Skeletal muscle tissue (tissue), 3 donors: ENCODE measurements at regions not wholly inside any gene's neighbourhood (a gene's known extent, or its start where the extent isn't known, plus 50 kb on each side); places are given as distances from the start of the nearest gene placed in this dataset.

Experiments used
- H3K27ac ChIP-seq: one replicate; pipeline ENCODE4 v1.7.0; 2013; ENCODE audit warnings: mild to moderate bottlenecking, low read depth, low read length, inconsistent platforms
- H3K27me3 ChIP-seq, 3 donors: one replicate each; pipeline ENCODE4 v1.7.0; 2013; ENCODE audit warnings: low read length in 3 of 3; ENCODE audit not compliant: control insufficient read depth in 3 of 3, insufficient read depth in 3 of 3
- H3K36me3 ChIP-seq, 3 donors: one replicate each; pipeline ENCODE4 v1.7.0; 2013; ENCODE audit warnings: low read length in 3 of 3; ENCODE audit not compliant: control insufficient read depth in 3 of 3, insufficient read depth in 3 of 3
- H3K4me1 ChIP-seq, 3 donors: one replicate each; pipeline ENCODE4 v1.7.0; 2013; ENCODE audit warnings: low read length in 3 of 3, mild to moderate bottlenecking in 3 of 3; ENCODE audit not compliant: control insufficient read depth in 3 of 3, insufficient read depth in 3 of 3
- H3K4me3 ChIP-seq, 3 donors: one replicate each; pipeline ENCODE4 v1.7.0; 2013; ENCODE audit warnings: low read length in 3 of 3
- H3K9ac ChIP-seq, 3 donors: one replicate each; pipeline ENCODE4 v1.7.0; 2013; ENCODE audit warnings: low read length in 3 of 3, mild to moderate bottlenecking in 3 of 3, moderate library complexity in 2 of 3, low read depth in 1 of 3
- H3K9me3 ChIP-seq, 3 donors: one replicate each; pipeline ENCODE4 v1.7.0; 2013; ENCODE audit warnings: low read length in 3 of 3; ENCODE audit not compliant: control insufficient read depth in 3 of 3
- donor health status: Osteomylitis.

GRCh38 chr14:87149583-87150354 lies 843.2 kb downstream of the GALC start:
- H3K4me3 ChIP-seq = no peak overlapping the region
- H3K9me3 ChIP-seq = no peaks in the 10 kb centered on the region
- H3K27me3 ChIP-seq = no peaks in the 10 kb centered on the region
- no peaks in the 10 kb centered on the region for H3K4me1 ChIP-seq
- H3K9ac ChIP-seq = no peak overlapping the region
- H3K27ac ChIP-seq = no peak overlapping the region
- no peaks in the 10 kb centered on the region for H3K36me3 ChIP-seq

- Histone ChIP-seq H3K9me3 (no peaks in the 10 kb centered on the region), H3K9ac (no peak overlapping the region), H3K4me3 (no peak overlapping the region), H3K4me1 (no peaks in the 10 kb centered on the region), H3K27me3 (no peaks in the 10 kb centered on the region), H3K36me3 (no peaks in the 10 kb centered on the region), H3K27ac (no peak overlapping the region)
Observed at GRCh38 chr14:87148655-87149054, 844.3 kb downstream of the GALC start.

GRCh38 chr14:87142551-87143211 lies 850.3 kb downstream of the GALC start:
- no peaks in the 10 kb centered on the region for H3K36me3 ChIP-seq
- no peaks in the 10 kb centered on the region for H3K9me3 ChIP-seq
- H3K27me3 ChIP-seq = no peaks in the 10 kb centered on the region
- no peak overlapping the region for H3K27ac ChIP-seq
- H3K9ac ChIP-seq = no peak overlapping the region
- no peak overlapping the region for H3K4me3 ChIP-seq
- no peaks in the 10 kb centered on the region for H3K4me1 ChIP-seq

GRCh38 chr14:87141801-87142200 lies 851.2 kb downstream of the GALC start:
- Histone ChIP-seq H3K9ac (no peak overlapping the region), H3K27ac (no peak overlapping the region), H3K9me3 (no peaks in the 10 kb centered on the region), H3K4me3 (no peak overlapping the region), H3K4me1 (no peaks in the 10 kb centered on the region), H3K36me3 (no peaks in the 10 kb centered on the region), H3K27me3 (no peaks in the 10 kb centered on the region)

- Histone ChIP-seq H3K27ac (no peak overlapping the region), H3K9me3 (no peaks in the 10 kb centered on the region), H3K27me3 (no peaks in the 10 kb centered on the region), H3K4me3 (no peak overlapping the region), H3K9ac (no peak overlapping the region), H3K36me3 (no peaks in the 10 kb centered on the region), H3K4me1 (no peaks in the 10 kb centered on the region)
Observed at GRCh38 chr14:87139299-87139698, 853.7 kb downstream of the GALC start.

GRCh38 chr14:87133073-87133801 lies 859.7 kb downstream of the GALC start:
- peak overlapping the region in 1 of 3 donors; percentile 18 for H3K9ac ChIP-seq
- H3K36me3 ChIP-seq = no peaks in the 10 kb centered on the region
- no peak overlapping the region for H3K27ac ChIP-seq
- no peaks in the 10 kb centered on the region for H3K27me3 ChIP-seq
- no peak overlapping the region for H3K4me3 ChIP-seq
- peaks cover 0 to 6% (median 3%) of the 10 kb centered on the region in 3 donors for H3K4me1 ChIP-seq
- no peaks in the 10 kb centered on the region for H3K9me3 ChIP-seq

GRCh38 chr14:87131879-87132278 lies 861.1 kb downstream of the GALC start:
- Histone ChIP-seq H3K4me3 (no peak overlapping the region), H3K27me3 (no peaks in the 10 kb centered on the region), H3K9ac (no peak overlapping the region), H3K9me3 (no peaks in the 10 kb centered on the region), H3K4me1 (peaks cover 0 to 6% (median 3%) of the 10 kb centered on the region in 3 donors), H3K36me3 (no peaks in the 10 kb centered on the region), H3K27ac (peak overlapping the region; percentile 6)

- H3K9me3 ChIP-seq = no peaks in the 10 kb centered on the region
- H3K27ac ChIP-seq = no peak overlapping the region
Observed at GRCh38 chr14:87122166-87122565, 870.8 kb downstream of the GALC start.

GRCh38 chr14:87121716-87122115 lies 871.3 kb downstream of the GALC start:
- no peaks in the 10 kb centered on the region for H3K9me3 ChIP-seq
- no peaks in the 10 kb centered on the region for H3K36me3 ChIP-seq
- no peaks in the 10 kb centered on the region for H3K27me3 ChIP-seq
- no peak overlapping the region for H3K27ac ChIP-seq
- H3K4me3 ChIP-seq = no peak overlapping the region
- H3K4me1 ChIP-seq = no peaks in the 10 kb centered on the region
- H3K9ac ChIP-seq = no peak overlapping the region

More at GRCh38 chr14:87122166-87122565, 870.8 kb downstream of the GALC start:
- H3K9ac ChIP-seq = no peak overlapping the region
- H3K4me1 ChIP-seq = no peaks in the 10 kb centered on the region
- no peaks in the 10 kb centered on the region for H3K27me3 ChIP-seq
- H3K4me3 ChIP-seq = no peak overlapping the region
- H3K36me3 ChIP-seq = no peaks in the 10 kb centered on the region

- Histone ChIP-seq H3K36me3 (no peaks in the 10 kb centered on the region), H3K27me3 (no peaks in the 10 kb centered on the region), H3K9ac (no peak overlapping the region), H3K27ac (no peak overlapping the region), H3K9me3 (no peaks in the 10 kb centered on the region), H3K4me3 (no peak overlapping the region), H3K4me1 (no peaks in the 10 kb centered on the region)
Observed at GRCh38 chr14:87115234-87115633, 877.7 kb downstream of the GALC start.
